Type B pancreatic cell (in vitro differentiated cells): ENCODE measurements at regions not wholly inside any gene's neighbourhood (a gene's known extent, or its start where the extent isn't known, plus 50 kb on each side); places are given as distances from the start of the nearest gene placed in this dataset.

Experiments used
- DNase-seq: peaks from one replicate; pipeline ENCODE4 v3.0.0; 2021; ENCODE audit warnings: mixed read lengths; ENCODE audit not compliant: unreplicated experiment; ENCODE audit errors: extremely low spot score
- H3K27ac Mint-ChIP-seq: 2 replicates; pipeline ENCODE4 v1.8.0; 2021; ENCODE audit warnings: mild to moderate bottlenecking, mixed read lengths
- H3K27me3 Mint-ChIP-seq: 2 replicates; pipeline ENCODE4 v1.8.0; 2021; ENCODE audit warnings: mixed read lengths
- H3K36me3 Mint-ChIP-seq: 2 replicates; pipeline ENCODE4 v1.8.0; 2021; ENCODE audit warnings: mixed read lengths
- H3K4me1 Mint-ChIP-seq: one replicate; pipeline ENCODE4 v1.8.0; 2021; ENCODE audit warnings: mixed read lengths; ENCODE audit not compliant: unreplicated experiment
- H3K4me3 Mint-ChIP-seq: 2 replicates; pipeline ENCODE4 v1.8.0; 2021; ENCODE audit warnings: mild to moderate bottlenecking, mixed read lengths
- H3K9me3 Mint-ChIP-seq: 2 replicates; pipeline ENCODE4 v1.8.0; 2021; ENCODE audit warnings: mixed read lengths
- TF ChIP-seq, protein P1 (sequence below): fragments of 200-600 bp; sonication (generic); conservative IDR thresholded peaks from 2 replicates; pipeline ENCODE4 v1.5.0; 2021; ENCODE audit warnings: antibody characterized with exemption, mild to moderate bottlenecking

DNA sequence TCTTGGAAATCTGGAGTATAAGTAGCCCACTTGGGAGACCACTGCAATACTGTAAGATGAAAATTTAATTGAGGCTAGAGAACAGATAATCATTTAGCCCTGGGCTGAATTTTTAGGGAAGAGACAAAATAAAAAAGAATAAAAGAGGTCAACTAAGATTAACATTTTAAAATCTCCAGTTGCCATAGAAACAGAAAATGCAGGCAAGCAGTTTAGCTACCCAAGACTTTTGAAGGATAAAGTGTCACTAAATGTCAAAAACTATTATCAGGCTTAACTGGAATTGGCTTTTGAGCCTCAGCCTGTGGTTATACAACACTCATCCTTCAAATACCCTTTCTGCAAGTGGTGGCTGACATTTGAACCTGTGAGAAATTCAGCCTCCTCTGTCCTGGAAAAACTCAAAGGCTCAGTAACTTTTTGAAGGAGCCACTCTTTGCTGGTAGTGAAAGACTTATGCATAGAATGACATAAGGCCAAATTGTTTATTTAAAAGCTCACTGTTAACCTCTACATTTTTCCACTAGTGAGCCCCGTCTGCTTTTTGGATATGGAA is 220.7 kb upstream of the KCNJ16 start:
- Mint-ChIP-seq H3K36me3 (peaks cover 8% of the 10 kb centered on the region), H3K4me1 (peaks cover 22% of the 10 kb centered on the region), H3K4me3 (no peak overlapping the region), H3K9me3 (peaks cover 12% of the 10 kb centered on the region), H3K27me3 (no peaks in the 10 kb centered on the region), H3K27ac (no peak overlapping the region)
- TF ChIP-seq, protein P1, sequence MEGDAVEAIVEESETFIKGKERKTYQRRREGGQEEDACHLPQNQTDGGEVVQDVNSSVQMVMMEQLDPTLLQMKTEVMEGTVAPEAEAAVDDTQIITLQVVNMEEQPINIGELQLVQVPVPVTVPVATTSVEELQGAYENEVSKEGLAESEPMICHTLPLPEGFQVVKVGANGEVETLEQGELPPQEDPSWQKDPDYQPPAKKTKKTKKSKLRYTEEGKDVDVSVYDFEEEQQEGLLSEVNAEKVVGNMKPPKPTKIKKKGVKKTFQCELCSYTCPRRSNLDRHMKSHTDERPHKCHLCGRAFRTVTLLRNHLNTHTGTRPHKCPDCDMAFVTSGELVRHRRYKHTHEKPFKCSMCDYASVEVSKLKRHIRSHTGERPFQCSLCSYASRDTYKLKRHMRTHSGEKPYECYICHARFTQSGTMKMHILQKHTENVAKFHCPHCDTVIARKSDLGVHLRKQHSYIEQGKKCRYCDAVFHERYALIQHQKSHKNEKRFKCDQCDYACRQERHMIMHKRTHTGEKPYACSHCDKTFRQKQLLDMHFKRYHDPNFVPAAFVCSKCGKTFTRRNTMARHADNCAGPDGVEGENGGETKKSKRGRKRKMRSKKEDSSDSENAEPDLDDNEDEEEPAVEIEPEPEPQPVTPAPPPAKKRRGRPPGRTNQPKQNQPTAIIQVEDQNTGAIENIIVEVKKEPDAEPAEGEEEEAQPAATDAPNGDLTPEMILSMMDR = no peak
- DNase-seq = no peak

DNA sequence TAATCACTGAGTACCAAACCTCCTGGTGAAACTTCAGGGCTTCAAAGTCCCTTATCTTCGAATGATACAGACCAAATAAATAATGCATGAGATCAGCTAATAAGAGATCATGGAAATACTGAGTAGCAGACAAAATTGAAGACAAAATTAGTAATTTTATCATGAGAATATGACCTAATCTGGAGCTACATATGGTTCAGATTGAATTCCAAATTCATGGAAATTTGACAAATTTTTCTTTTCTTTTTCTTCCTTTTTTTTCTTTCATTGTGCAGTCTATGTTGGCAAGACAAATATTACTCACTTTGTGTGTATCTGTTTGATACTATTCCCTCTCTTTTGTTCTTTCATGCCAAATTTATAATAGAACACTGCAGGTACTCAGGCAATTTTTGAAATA is 218.1 kb upstream of the KCNJ16 start:
- Mint-ChIP-seq H3K27me3 (no peaks in the 10 kb centered on the region), H3K27ac (no peak overlapping the region), H3K36me3 (peaks cover 8% of the 10 kb centered on the region), H3K9me3 (peaks cover 8% of the 10 kb centered on the region), H3K4me3 (no peak overlapping the region), H3K4me1 (peaks cover 22% of the 10 kb centered on the region)
- DNase-seq = no peak
- TF ChIP-seq, protein P1 = no peak

DNA sequence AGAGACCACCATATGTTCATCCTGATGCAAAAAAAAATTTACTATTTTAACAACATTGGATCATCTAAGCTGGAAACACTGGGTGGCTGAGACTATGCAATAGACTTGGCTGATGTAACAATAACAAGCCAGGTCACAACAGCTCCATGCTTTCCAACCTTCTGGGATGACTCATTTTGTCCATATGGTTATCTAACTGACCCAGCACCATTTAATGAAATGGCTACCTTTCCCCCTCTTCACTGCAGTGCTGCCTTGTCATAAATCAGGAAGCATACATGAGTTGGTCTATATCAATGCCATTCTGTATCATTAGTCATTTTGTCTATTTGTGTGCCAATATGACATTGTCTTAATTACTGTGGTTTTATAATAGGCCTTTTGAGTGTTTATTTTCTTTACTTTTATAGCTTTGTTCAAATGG is 217.6 kb upstream of the KCNJ16 start:
- no peaks in the 10 kb centered on the region for H3K27me3 Mint-ChIP-seq
- peaks cover 17% of the 10 kb centered on the region for H3K4me1 Mint-ChIP-seq
- peaks cover 8% of the 10 kb centered on the region for H3K36me3 Mint-ChIP-seq
- H3K27ac Mint-ChIP-seq = no peak overlapping the region
- no peak overlapping the region for H3K4me3 Mint-ChIP-seq
- TF ChIP-seq, protein P1 = no peak
- H3K9me3 Mint-ChIP-seq = peaks cover 8% of the 10 kb centered on the region
- DNase-seq = no peak

DNA sequence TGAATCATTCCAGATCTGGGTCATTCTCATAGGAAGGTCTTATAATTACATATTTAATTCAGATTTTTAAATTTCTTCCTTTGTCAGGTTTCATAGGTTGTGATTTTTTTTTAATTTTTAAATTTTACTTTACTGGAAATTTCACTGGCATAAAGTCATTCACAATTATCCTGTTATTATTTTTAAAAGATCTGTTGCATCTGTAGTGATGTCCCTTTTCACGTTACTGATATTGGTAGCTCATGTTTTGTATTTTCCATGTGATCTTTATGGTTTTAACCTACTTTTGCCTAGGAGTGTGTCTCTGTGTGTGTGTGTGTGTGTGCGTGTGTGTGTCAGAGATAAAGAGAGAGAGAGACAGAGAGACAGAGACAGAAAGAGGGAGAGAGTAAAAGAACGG is 216.6 kb upstream of the KCNJ16 start:
- no peak overlapping the region for H3K27ac Mint-ChIP-seq
- H3K9me3 Mint-ChIP-seq = peaks cover 8% of the 10 kb centered on the region
- H3K4me1 Mint-ChIP-seq = peaks cover 16% of the 10 kb centered on the region
- TF ChIP-seq, protein P1 = no peak
- H3K36me3 Mint-ChIP-seq = peaks cover 8% of the 10 kb centered on the region
- no peaks in the 10 kb centered on the region for H3K27me3 Mint-ChIP-seq
- DNase-seq = no peak
- H3K4me3 Mint-ChIP-seq = no peak overlapping the region

DNA sequence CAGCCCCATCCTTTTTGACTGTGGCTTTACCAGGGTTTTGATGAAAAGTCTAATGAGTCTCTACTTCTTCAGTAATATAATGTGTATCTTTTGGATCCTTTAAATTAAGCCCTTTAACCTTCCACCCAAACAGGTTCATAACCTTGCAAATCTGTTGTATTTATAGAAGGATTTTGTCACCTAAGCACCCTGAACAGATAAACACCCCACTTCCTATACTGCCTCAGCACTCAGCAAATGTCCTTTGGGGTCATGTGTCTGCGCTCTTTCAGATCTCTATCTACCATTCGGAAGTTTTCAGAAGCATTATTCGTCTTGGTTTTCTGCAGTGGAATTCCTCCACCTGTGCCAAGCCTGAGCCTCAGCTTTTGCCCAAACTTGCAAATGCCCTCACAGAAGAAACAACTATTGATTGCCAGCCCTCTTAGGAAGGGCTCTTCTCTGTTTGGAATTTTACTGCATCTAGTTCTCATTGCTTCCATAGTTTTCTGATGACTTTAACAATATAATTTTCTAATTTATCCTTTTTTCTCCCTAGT is 214.8 kb upstream of the KCNJ16 start:
- no peak overlapping the region for H3K27ac Mint-ChIP-seq
- TF ChIP-seq, protein P1 = no peak
- no peaks in the 10 kb centered on the region for H3K4me1 Mint-ChIP-seq
- H3K36me3 Mint-ChIP-seq = peaks cover 8% of the 10 kb centered on the region
- DNase-seq = no peak
- no peak overlapping the region for H3K4me3 Mint-ChIP-seq
- H3K27me3 Mint-ChIP-seq = no peaks in the 10 kb centered on the region
- H3K9me3 Mint-ChIP-seq = peaks cover 8% of the 10 kb centered on the region
